Spleen (tissue), 11 donors: ENCODE measurements at regions not wholly inside any gene's neighbourhood (a gene's known extent, or its start where the extent isn't known, plus 50 kb on each side); places are given as distances from the start of the nearest gene placed in this dataset.

Source experiments
- DNase-seq: peaks from one replicate; pipeline ENCODE4 v3.0.0-alpha.2; 2020
- H3K27ac ChIP-seq, 8 donors: fragments of 200-600 bp; sonication (generic) in 7 of 8; 1 replicate in 4 of 8; 2 replicates in 4 of 8; pipeline versions ENCODE4 v1.5.0 to v1.8.0; 2016 to 2021; ENCODE audit warnings: inconsistent platforms in 4 of 8, mild to moderate bottlenecking in 4 of 8, moderate library complexity in 1 of 8
- H3K27me3 ChIP-seq, 7 donors: fragments of 200-600 bp; sonication (generic) in 6 of 7; replicated peaks in 1 of 7; 1 replicate in 4 of 7; 2 replicates in 3 of 7; pipeline versions ENCODE4 v1.5.0 to v1.8.0; 2016 to 2021; ENCODE audit warnings: inconsistent platforms in 3 of 7, mild to moderate bottlenecking in 1 of 7
- H3K36me3 ChIP-seq, 6 donors: fragments of 200-600 bp; sonication (generic) in 5 of 6; 1 replicate in 4 of 6; 2 replicates in 2 of 6; pipeline versions ENCODE4 v1.5.0 to v1.8.0; 2016 to 2021; ENCODE audit warnings: inconsistent platforms in 2 of 6
- H3K4me1 ChIP-seq, 6 donors: fragments of 200-600 bp; sonication (generic) in 5 of 6; 1 replicate in 3 of 6; 2 replicates in 3 of 6; pipeline versions ENCODE4 v1.5.0 to v1.8.0; 2016 to 2021; ENCODE audit warnings: inconsistent platforms in 3 of 6
- H3K4me3 ChIP-seq, 8 donors: fragments of 200-600 bp; sonication (generic) in 7 of 8; 1 replicate in 4 of 8; 2 replicates in 4 of 8; pipeline versions ENCODE4 v1.5.0 to v1.8.0; 2016 to 2021; ENCODE audit warnings: inconsistent platforms in 4 of 8, mild to moderate bottlenecking in 4 of 8, moderate library complexity in 2 of 8
- H3K9me3 ChIP-seq, 8 donors: fragments of 200-600 bp; sonication (generic) in 7 of 8; 1 replicate in 4 of 8; 2 replicates in 4 of 8; pipeline versions ENCODE4 v1.5.0 to v1.8.0; 2016 to 2021; ENCODE audit warnings: inconsistent platforms in 4 of 8
- CTCF ChIP-seq, 11 experiments: fragments of 200-600 bp in 7 of 11; fragments of 450-650 bp in 4 of 11; sonication (generic) in 4 of 11; IDR thresholded peaks in 8 of 11; conservative IDR thresholded peaks in 3 of 11; 1 replicate in 7 of 11; 2 replicates in 4 of 11; pipeline versions ENCODE4 v1.4.0 to v1.8.0; 2016 to 2021; ENCODE audit warnings: antibody characterized with exemption in 11 of 11, inconsistent platforms in 4 of 11, mild to moderate bottlenecking in 1 of 11
- POLR2A ChIP-seq, 3 donors: fragments of 450-650 bp; IDR thresholded peaks; one replicate each; pipeline ENCODE4 v1.5.1; 2017; ENCODE audit warnings: antibody characterized with exemption in 3 of 3, mild to moderate bottlenecking in 1 of 3
- POLR2AphosphoS5 ChIP-seq, 3 donors: sonication (generic); formaldehyde crosslinking; IDR thresholded peaks; one replicate each; pipeline ENCODE4 v1.5.1; 2017; ENCODE audit warnings: antibody characterized with exemption in 3 of 3
- WGBS, 5 donors: extraction: QIAGEN DNeasy Blood & Tissue Kit in 3 of 5; methylation state at CpG; one replicate each; pipeline versions ENCODE4 v1.1.5 to v1.1.7; 2013 to 2018; 5-methylcytosine and 5-hydroxymethylcytosine counted together
- intact Hi-C: fragments of 100-400 bp; cut with DNase I; formaldehyde crosslinking; loops from one replicate; pipeline ENCODE4 v1.15.0; 2023; ENCODE audit warnings: low total_unique reads
- donor health status: healthy with polysubstance abuse.
- donor health status: DM: no; HTN: no; CAD: no; lungs with moderate emphysema.
- donor health status: DM: no; HTN: no; CAD: no.
- donor health status: Bipolar disorder and iron deficiency.
- donor health status: healthy.
- donor health status: DM: no; HTN: no; CAD: no.
- donor health status: DM: yes; HTN: yes; CAD: no.

GRCh38 chr15:70286113-70286806, 188.5 kb upstream of the TLE3 start:
- no peak overlapping the region for H3K4me3 ChIP-seq
- TF ChIP-seq POLR2AphosphoS5 (IDR thresholded peaks at IDR 0.05) (no peak), POLR2A (IDR thresholded peaks at IDR 0.05) (no peak), CTCF (IDR thresholded peaks at IDR 0.05 in 8 of 11, conservative IDR thresholded peaks at IDR 0.05 in 3 of 11) (no peak)
- peaks cover 0 to 22% (median 7%) of the 10 kb centered on the region in 6 donors for H3K4me1 ChIP-seq
- no peaks in the 10 kb centered on the region for H3K36me3 ChIP-seq
- H3K9me3 ChIP-seq, result no peaks in the 10 kb centered on the region
- DNase-seq, result no peak
- WGBS, 5 donors, result 74 to 91% (median 85%) methylated on average over 5 of the region's 5 CpGs
- no peak overlapping the region for H3K27ac ChIP-seq
- intact Hi-C loops, result no loop called here
- peaks cover 0 to 8% (median 0%) of the 10 kb centered on the region in 7 donors for H3K27me3 ChIP-seq

DNA sequence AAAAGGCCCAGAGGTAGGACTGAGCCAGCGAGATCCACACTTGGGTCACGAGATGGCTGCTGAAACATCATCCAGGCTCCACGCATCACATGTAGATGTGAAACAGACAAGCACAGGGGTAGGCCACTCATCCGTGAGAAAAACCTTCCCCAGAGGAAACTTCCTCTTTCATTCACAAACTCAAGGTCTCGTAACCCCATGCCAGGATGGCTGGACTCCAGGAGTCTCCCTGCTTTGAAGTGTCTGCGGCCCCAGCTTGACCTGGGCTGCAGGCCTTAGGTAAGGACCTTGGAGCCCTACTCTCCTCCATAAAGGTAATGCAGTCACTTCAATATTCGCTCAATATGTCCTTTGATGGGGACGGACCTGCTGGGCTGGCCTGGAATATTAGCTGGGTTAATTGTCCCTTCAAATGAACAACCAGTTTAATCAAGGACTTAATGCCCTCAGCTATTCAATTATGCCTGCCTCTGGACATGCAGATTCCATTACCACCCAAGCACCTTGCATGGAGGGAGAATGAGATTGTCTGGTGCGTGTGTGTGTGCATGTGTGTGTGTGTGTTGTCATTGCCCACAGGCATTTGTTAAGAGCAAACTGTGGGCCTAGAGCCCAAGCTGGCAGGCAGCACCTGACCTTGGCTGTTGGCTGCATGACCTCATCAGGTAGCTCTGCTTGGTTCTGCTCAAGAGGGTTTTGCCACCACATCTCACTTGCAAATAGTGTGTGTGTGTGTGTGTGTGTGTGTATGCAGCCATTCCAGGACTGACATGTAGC, 186.9 kb upstream of the TLE3 start:
- H3K27ac ChIP-seq, result no peak overlapping the region
- peaks cover 0 to 29% (median 7%) of the 10 kb centered on the region in 6 donors for H3K4me1 ChIP-seq
- peaks cover 0 to 8% (median 0%) of the 10 kb centered on the region in 7 donors for H3K27me3 ChIP-seq
- intact Hi-C loops, result no loop called here
- H3K4me3 ChIP-seq, result no peak overlapping the region
- no peaks in the 10 kb centered on the region for H3K36me3 ChIP-seq
- no peaks in the 10 kb centered on the region for H3K9me3 ChIP-seq
- TF ChIP-seq POLR2AphosphoS5 (IDR thresholded peaks at IDR 0.05), result no peak
- no peak for TF ChIP-seq CTCF (IDR thresholded peaks at IDR 0.05 in 8 of 11, conservative IDR thresholded peaks at IDR 0.05 in 3 of 11)
- no peak for TF ChIP-seq POLR2A (IDR thresholded peaks at IDR 0.05)
- DNase-seq, result no peak
- WGBS, 5 donors, result 65 to 74% (median 71%) methylated on average over 9 of the region's 9 CpGs

DNA sequence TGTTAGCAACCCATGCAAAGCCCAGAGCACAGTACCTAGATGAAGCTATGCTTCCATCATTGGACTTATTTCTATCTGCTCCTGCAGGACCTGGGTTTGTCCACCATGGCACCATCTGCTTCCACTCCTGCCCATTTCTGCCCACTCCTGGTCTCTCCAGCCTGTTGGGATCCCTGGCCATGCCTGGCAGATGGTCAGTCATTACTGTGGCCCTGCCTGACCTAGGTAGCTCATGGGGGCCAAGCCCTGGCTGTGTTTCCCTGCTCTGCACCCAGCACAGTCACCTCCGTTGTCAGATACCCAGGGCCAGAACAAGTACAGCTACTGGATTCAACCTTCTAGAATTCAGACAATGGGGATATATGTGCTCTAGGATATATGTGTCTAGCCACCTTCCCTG, 185.8 kb upstream of the TLE3 start:
- TF ChIP-seq CTCF (IDR thresholded peaks at IDR 0.05 in 8 of 11, conservative IDR thresholded peaks at IDR 0.05 in 3 of 11), result no peak
- TF ChIP-seq POLR2A (IDR thresholded peaks at IDR 0.05), result no peak
- TF ChIP-seq POLR2AphosphoS5 (IDR thresholded peaks at IDR 0.05), result no peak
- Histone ChIP-seq H3K4me1 (peaks cover 0 to 29% (median 7%) of the 10 kb centered on the region in 6 donors), H3K36me3 (no peaks in the 10 kb centered on the region), H3K9me3 (no peaks in the 10 kb centered on the region), H3K27me3 (peaks cover 0 to 8% (median 0%) of the 10 kb centered on the region in 7 donors), H3K27ac (no peak overlapping the region), H3K4me3 (no peak overlapping the region)
- intact Hi-C loops, result no loop called here
- DNase-seq, result no peak
- WGBS, 5 donors, result 0 to 96% (median 56%) methylated on average over 1 of the region's 1 CpG

DNA sequence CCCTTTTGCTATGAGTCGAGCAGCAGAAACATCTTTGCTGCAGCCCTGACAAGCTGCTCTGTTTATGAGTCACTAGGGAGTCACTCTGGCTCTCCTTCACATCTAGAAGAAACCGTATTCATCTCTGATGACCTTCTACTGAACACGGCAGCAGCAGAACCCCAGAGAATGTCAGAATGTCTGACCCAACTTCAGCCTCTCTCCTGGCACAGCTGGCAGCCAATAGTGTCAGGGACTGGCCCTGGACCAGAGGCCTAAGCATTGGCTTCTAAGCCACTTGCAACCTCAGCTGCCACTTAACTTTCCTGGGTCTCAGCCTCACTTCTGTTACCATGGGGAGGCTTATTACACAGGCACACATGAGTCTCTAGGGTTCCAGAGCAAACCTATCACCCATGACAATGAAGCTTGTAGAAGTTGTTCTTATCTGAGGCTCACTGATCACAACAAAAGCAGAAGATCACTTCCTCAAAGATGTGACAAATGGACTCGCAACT, 184.1 kb upstream of the TLE3 start:
- TF ChIP-seq POLR2AphosphoS5 (IDR thresholded peaks at IDR 0.05) (no peak), POLR2A (IDR thresholded peaks at IDR 0.05) (no peak), CTCF (IDR thresholded peaks at IDR 0.05 in 8 of 11, conservative IDR thresholded peaks at IDR 0.05 in 3 of 11) (no peak)
- Histone ChIP-seq H3K4me3 (no peak overlapping the region), H3K4me1 (peaks cover 0 to 29% (median 7%) of the 10 kb centered on the region in 6 donors), H3K36me3 (no peaks in the 10 kb centered on the region), H3K27me3 (peaks cover 0 to 17% (median 0%) of the 10 kb centered on the region in 7 donors), H3K27ac (no peak overlapping the region), H3K9me3 (no peaks in the 10 kb centered on the region)
- DNase-seq, result peak; percentile 63
- intact Hi-C loops, result no loop called here
- 56 to 73% (median 61%) methylated on average over 4 of the region's 4 CpGs for WGBS, 5 donors
